Islet precursor cell (in vitro differentiated cells): ENCODE measurements at regions not wholly inside any gene's neighbourhood (a gene's known extent, or its start where the extent isn't known, plus 50 kb on each side); places are given as distances from the start of the nearest gene placed in this dataset.
A peak's percentile ranks its signal among the peaks of the same experiment; 100 is the strongest.

ENCODE experiments used
- DNase-seq: peaks from one replicate; pipeline ENCODE4 v3.0.0-alpha.2; 2018

DNA sequence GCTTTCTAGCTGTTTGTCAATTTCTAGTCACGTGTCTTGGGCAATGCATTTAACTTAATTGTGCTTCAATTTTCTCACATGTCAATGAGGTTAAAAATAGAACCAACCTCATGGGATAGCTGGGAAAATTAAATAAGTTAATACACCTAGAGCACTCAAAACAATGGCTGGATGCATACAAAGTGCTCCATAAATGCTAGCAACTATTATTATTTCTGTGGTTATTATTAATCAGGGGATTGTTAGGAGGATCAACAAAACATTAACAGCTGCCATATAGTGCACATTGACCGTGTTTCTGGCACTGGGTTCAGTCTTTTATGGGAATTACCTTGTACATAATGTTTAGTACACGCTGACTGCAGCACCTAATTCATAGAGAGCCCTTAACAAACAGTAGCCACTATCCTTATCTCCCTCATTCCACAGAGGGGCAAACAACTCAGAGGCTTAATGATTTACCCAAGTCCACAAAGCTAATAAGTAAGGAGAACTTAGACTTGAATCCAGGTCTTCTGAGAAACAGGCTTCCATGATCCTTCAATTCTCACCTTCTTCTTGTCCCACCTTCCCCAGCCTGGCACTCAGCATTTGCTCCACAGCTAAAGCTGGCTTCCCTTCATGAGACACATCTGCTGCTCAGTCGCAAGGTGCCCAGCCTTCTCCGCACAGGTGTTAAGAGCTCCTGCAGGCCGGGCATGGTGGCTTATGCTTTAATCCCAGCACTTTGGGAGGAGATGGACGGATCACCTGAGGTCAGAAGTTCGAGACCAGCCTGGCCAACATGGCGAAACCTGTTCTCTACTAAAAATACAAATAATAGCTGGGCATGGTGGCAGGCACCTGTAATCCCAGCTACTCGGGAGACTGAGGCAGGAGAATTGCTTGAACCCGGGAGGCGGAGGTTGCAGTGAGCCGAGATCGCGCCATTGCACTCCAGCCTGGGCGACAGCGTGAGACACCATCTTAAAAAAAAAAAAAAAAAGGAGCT lies 137.4 kb upstream of the ABCA1 start:
- DNase-seq, result no peak

DNA sequence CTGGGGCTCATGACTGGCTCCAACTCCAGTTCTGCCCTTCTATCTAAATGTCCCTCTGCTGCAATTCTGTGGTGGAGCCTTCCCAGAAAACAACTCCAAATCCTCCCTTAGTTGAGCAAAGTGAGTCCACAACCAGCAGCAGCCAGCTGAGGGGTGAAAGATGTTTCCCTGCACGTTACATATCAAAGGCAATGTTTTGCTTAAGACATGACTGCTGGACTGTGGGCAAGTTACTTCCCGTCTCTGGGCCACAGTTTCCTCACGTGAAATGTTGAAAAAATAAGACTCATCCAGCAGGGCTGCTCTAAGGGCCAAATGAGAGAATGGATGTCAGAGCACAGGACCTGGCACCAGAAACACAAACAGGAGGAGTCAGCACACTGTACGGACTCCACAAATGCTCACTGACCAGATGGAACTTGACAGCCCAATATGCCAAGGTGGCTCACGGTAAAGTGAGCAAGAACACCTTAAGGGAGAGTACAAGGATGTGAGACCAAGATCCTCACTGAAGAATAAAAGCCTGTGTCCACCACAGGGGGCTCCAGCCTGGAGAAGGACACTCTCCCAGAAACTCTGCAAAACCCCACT lies 138.4 kb upstream of the ABCA1 start:
- DNase-seq, result no peak

DNA sequence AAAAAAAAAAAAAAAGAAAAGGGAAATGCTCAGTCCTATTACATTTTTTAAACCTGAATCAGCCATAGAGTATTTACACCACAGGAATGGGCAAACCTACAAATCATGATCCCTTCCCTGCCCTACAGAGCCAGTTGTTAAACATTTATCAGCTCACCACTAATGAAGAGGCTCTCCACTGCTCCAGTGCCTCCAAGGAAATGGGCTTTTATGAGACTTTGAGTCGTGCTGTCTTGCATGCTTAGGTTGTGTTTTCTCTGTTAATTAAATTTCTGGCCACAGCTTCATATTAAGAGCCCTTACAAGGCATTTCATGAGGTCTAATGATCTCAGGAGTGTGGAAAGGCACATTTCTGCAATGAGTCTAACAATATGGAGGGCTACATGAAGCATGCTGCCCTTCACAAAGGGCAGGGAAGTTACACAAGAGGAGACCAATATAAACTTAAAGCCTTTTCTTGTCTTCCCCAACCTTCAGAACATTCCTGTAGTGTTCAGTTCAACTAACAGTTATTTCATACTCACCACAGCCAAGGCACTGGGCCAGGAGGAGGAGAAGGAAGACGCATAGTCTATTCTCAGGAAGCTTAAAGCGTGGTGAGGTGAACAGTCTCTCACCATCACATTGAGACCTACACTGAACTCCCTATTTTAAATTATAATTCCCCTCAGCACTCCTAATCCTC lies 140.1 kb upstream of the ABCA1 start:
- no peak for DNase-seq

DNA sequence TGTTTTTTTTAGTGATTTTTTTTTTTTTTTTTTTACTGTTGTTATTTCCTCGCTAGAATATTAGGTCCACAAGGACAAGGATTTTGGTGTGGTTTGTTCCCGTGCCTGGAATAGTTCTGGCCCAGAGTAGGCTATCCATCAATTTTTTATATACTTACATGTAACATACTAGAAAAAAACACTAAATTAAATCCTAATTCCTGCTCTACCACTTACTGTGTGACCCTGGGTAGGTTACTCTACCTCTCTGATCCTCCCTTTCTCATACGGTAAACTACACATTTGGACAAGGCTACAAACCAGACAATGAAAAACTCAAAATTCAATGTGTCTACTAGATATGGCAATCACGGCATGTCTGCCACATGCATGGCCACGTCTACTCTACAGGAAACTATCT lies 141.3 kb upstream of the ABCA1 start:
- DNase-seq, result no peak

DNA sequence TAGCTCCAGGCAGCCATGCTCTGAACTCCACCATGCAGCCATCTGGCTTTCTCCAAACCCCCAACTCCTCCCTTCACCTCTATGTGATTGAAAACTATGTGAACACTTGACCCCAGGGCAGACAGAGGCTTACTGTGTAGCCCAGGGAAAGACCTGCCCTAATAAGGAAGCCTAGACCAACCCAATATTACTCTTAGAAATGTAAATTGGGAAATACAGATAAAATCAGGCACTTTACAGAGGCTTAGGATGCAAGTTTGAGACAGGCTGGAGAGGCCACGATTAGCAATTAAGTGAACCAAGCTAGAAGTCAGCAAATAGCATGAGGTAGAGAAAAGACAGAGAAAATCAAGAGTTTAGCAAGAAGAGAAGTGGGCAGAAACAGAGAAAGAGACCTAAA lies 141.7 kb upstream of the ABCA1 start:
- peak; percentile 81 for DNase-seq

DNA sequence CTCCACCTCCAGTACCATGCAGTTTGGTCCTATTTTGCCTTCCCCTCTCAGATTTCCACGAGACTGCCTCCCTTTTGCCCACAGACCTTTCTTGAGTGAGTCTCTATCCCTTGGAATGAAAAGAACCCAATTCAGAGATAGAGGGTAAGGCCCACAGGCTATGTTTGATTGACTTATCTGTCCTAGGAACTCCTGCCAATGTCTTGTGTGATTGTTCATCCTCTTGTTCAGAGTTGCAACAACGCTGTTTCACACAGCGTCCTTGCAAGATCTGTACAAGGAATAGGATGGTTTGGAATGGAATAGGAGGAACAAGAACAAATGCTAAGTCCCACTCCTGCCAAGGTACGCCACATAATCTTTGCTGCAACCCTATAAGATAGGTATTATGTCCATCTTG lies 142.2 kb upstream of the ABCA1 start:
- DNase-seq, result no peak

DNA sequence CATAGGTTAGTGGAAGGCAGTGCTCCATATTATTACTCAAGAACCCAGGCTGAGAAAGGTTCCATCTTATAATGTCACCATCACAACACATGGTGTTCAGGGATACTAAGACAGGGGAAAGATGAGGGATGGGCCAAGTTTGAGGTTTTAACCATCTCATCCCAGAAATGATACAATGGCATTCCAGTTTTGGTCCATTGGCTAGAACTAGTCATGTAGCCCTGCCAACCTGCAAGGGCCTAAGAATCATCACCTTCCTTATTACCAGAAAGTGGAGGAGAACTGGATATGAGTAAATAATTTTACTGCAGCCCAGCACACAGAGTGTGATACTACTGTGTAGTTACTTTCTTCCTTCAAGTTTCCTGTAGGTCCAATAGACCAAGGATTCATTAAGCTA lies 144.5 kb upstream of the ABCA1 start:
- no peak for DNase-seq

DNA sequence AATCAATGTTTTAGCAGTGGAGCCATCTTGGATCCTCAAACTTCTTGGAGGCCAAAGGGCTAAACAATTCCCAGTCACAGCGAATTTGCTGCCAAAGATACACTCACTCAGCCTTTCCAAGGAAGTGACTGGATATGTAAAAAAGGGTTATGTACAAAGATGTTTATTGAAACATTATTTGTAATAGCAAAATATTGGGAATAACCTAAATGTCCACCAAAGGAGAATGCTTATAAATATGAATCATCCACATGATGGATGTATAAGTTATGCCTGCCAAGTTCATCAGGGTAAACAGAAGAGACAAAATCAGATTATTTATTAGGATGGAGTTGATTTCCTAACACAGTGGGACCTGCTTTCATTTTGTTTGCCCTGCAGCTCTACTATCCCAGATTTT lies 145.2 kb upstream of the ABCA1 start:
- no peak for DNase-seq

DNA sequence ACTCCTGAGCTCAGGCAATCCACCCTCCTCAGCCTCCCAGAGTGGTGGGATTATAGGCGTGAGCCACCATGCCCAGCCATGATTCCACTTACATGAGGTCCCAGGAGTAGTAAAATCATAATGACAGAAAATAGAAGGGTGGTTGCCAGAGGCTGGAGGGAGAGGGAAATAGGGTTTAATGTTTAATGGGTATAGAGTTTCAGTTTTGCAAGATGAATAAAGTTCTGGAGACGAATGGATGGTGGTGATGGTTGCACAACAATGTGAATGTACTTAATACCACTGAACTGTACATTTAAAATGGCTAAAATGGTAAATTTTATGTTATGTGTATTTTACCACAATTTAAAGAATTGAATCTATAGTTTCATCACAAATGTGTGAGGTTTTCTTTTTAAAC lies 146.5 kb upstream of the ABCA1 start:
- DNase-seq, result no peak

DNA sequence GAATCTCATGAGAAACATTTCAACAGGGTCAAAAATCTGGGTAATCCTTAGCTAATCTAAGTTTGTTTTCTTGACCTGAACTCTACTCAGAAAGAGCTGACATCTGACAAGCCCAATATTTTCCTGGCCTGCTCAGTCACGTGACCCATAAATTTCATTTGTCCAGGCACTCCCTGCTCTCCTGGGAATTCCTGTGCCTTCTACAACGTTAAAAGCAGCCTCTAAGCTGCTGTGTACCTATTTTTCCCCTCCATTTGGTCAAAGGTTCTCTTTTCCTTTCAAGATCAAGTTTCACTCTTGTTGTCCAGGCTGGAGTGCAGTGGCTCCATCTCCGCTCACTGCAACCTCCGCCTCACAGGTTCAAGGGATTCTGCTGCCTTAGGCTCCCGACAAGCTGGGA lies 148.8 kb upstream of the ABCA1 start:
- DNase-seq, result no peak

DNA sequence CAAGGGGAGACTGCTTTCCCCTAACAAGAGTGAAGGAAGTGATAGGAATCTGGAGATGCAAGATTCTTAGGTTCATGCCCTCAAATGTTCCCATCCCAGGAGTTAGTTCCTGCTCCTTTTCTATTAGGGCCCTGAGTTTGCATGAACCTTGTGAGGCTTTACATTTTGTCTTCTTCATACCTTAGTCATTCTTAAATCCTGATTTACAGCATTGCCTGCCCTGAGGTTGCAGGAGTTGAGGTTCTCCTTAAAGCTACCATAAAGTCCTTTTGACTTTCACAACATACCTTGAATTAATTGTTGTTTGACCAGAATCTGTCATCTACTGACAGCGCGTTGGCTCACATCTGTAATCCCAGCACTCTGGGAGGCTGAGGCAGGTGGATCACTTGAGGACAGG lies 151.5 kb upstream of the ABCA1 start:
- DNase-seq, result no peak

DNA sequence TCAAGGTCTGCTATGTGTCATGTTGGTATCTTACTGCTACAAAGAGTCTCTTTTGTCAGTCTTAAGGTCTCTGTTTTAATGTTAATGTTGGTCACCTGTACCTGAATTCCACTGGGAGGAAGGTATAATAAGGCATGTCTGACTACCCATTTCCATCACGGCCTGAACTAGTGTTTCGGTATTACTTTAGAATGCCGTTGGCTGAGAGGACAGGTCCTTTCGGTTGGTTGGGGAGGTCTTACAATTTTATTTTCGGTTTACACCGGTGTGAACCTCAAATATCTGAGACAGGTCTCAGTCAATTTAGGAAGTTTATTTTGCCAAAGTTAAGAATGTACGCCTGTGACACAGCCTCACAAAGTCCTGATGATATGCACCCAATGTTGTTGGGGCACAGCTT lies 154.9 kb upstream of the ABCA1 start:
- DNase-seq, result no peak

DNA sequence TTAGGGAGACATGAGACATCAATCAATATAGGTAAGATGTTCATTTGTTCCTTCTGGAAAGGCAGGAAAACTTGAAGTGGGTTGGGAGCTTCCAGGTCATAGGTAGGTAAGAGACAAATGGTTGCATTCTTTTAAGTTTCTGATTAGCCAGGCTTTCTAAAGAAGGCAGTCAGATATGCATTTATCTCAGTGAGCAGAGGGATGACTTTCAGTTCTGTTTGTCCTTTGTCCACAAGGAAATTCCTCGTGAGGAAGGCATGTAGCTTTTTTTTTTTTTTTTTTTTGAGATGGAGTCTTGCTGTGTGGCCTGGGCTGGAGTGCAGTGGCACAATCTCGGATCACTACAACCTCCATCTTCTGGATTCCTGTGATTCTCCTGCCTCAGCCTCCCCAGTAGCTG lies 155.3 kb upstream of the ABCA1 start:
- no peak for DNase-seq

DNA sequence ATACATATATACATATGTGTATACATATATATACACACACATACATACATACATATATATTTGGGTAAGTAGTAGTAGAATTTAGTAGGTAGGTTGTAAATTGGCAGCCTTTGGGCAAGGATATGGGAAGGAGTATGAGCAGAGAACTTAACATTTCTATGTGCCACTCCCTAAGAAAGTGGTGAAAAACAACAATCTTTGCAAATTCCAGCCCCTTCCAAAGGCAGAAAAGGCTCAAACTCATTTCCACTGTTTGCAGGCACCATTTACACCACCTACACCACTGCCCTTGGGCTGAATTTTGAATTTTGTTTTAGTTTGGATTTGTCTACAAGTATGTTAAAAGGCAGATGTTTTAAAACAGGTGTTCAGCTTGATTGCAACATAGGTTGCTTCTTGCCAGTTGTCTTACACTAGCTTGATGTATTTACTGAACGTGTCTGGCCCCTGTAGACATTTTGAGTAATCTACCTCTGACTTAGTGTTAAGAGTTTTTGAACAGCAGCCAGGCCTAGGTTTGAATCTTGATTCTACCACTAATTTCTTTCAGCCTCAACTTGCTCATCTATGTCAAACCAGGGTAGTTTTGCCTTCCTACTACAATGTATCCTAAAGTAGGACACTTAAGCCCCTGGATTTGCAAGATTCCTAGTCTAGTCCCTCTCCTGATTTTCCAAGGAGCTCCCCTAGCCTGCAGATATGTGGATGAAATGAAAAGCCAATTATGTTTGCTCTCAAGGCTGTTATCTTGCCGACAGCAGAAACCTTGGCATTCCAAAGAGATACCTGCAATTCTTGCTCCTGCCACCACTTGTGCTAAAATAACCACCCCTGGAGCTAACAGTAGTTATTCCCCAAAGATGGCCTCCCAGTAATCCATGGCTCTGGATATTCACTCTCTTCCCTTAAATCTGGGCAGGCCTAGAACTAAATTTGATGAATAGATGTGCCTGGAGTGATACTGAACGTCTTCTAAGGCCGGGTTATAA lies 156.2 kb upstream of the SLC44A1 start:
- no peak for DNase-seq

DNA sequence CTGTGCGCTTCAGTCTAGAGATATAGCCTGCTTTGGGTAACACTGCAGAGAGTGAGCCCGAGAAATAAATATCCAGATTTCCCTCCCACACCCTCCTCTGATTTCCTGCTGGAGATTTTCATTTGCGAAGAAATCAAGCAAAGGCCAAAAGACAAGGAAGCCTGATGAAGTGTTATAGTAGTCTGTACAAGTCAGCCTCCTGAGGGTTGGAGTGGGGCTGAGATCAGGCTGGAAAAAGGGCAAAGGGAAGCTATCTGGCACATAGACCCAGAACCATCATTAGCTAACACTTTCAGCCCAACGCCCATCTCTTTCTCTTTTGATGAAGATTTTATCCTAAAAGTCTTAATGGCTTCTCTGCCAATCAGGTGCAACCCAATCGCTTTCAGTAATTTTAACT lies 154.6 kb upstream of the SLC44A1 start:
- DNase-seq, result no peak

DNA sequence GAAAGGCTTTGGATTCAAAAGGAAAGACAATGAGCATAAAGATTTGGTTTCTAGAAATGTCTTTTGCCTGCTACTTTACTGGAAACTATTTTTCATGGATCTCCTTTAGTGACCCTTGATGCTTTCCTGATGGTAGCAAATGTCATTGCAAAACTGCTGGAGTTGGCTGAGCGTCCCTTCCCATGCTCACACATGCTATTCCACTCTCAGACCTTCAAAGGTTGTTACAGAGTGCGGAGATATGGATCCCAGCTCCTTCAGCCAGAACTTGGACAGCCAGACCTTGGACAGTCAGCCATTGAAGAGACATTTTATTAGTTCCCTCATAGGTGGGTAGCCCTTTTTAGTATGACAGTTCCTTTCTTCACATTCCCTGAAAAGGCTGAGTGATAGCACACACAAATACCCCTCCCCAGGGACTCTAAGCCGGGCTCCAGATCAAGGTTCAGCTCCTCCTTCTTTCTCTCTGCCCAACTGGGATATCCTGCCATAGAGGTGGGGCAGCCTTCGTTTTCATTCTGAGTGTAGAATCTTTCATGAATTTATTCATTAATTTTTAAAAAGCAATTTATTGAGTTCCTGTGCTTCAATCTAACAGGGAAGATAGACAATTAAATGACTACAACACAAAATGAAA lies 153.3 kb upstream of the SLC44A1 start:
- DNase-seq, result no peak

DNA sequence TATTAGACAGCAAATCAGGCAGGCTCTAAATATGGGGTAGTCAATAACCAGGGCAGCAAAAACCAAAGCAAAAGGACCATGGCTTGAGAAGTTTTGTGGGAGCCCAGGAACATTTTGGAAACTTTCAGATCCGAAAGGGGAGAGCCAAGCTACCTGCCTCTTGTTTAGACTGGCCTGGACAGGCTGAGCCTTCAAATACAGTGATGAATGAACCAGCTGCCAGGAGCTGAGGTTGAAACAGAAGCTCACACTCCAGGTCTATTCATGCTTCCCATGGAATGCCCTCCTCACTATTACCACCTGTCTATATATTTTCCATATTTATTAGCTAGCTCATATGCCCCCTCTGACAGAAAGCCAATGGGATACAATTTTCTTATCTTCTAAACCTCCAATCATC lies 150.8 kb upstream of the SLC44A1 start:
- DNase-seq, result no peak

DNA sequence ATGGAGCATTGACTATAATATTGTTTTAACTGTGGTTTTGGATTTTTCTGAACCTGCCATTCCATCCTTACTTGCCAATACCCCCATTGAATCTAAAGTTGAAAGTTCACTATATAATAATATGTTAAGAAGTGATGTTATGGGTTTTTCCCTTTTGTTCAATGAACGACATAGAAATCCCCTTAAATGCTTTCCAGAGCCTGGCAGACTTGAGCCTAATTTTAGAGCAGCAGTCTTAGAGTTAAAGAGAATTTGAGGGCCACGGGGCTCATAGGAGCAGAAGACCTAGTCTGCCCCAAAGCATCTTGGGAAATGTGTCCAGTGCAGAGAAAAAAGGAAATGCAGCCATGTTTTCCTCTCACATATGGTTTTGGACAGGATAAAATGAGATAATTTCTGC lies 146.1 kb upstream of the SLC44A1 start:
- no peak for DNase-seq

DNA sequence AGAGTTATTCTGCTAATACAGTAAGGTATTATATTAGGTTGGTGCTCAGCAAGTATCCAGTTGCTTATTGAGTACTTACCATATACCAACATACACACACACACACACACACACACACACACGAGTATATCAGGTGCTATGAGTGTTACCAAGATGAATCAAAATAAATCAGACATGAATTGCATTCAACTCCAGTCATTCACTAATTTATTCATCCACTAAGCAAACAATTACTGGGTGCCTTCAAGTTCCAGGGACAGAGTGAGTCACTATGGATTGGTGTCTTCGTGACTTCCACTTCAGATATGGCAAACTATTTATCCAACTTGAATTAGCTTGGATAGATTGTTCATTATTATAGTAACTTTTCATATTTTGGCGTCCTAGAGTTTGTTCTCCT lies 140.7 kb upstream of the SLC44A1 start:
- no peak for DNase-seq

DNA sequence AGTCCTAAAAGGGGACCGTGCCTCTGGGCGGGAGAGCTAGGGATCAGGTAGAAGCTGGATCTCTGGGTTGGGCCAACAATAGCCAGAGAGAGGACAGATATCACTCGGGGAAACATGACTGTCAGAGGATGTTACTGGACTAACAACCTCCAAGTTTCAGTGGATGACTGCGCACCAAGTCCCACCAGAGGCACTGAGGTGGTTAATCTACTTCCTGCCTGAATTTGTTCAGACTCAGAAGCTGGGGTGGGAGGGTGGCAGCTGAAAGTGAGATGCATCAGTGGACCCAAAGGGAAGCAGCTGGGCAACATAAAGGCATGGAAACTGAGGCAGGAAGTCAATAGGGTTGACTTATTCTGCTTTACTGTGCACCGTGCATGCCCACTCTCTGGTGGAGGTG lies 130.1 kb upstream of the SLC44A1 start:
- DNase-seq, result no peak

DNA sequence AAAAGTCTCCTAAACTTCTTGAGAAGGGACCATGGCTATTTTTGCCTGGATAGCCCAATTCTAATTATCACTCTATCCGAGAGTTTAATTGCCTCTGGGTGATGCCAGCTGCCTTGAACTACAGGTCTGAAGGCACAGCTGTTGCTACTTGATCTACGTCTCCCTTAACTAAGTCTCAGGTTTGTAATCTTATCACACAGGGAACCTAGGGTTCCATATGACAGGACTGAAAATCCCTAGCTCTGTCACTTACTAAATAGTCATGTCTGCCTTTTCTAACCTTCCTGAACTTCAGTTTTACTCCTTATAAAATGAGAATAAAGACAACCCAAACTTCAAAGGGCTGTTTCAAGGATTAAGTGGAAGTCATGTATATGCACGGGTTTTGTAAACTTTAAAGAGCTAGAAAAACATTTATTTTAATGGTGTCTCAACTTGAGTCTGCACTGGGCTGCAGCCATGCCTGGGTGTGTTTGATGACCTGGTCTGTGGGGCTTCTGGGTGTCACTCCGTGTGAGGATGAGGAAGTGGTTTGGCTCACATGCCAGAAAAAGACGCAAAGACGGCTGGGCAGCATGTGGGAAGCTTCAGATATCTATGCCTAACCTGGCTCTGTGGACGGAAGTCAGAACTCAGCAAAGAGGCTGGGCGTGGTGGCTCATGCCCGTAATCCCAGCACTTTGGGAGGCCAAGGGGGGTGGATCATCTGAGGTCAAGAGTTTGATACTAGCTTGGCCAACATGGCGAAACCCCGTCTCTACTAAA lies 129.3 kb upstream of the SLC44A1 start:
- DNase-seq, result no peak
